ENCODE measurements at regions not wholly inside any gene's neighbourhood (a gene's known extent, or its start where the extent isn't known, plus 50 kb on each side); places are given as distances from the start of the nearest gene placed in this dataset.

DNA sequence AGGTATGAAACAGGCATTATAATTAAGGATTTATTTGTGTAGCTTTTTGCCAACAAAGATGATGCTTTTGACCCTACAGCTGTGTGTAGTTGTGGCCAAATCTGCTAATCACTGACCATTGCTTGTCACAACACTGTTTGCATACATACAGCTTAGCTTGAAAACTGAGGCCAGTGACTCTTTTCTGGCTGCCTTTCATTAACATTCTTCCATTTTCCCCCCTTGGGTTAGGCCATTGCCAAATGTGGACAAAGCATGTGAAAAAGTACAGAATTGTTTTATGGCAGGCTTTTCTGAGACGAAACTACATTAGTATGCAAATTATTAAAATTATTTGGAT is 263.3 kb downstream of the SLC16A7 start:
- no peaks in the 10 kb centered on the region for H3K9me1 ChIP-seq (ENCODE audit: control insufficient read depth, insufficient read depth, low read length)
- no TSS peak for BruUV-seq (replicated peaks)
- CTCF ChIA-PET (ENCODE audit: low intra/inter-chr PET ratio), result no interaction called here
- H3K9me3 ChIP-seq (replicated peaks; ENCODE audit: control insufficient read depth, insufficient read depth, low read depth, low read length), result no peaks in the 10 kb centered on the region
- 0% methylated on average over 1 of the region's 1 CpG for WGBS (ENCODE audit: insufficient coverage, low coverage, missing lambda C conversion rate)
- H3K9ac ChIP-seq (ENCODE audit: insufficient read depth in 1 of 2, low read depth in 2 of 2, low read length in 2 of 2), result no peak overlapping the region
- intact Hi-C loops (cut with micrococcal nuclease), result no loop called here
- FAIRE-seq, result no peak
- no peaks in the 10 kb centered on the region for H3K79me2 ChIP-seq (ENCODE audit: control insufficient read depth, insufficient read depth, low read length)
- in situ Hi-C loops (cut with MboI), result no loop called here
- POLR2A ChIA-PET, result no interaction called here
- DNase-seq (ENCODE audit: extremely low read depth in 1 of 4, low spot score in 3 of 4), result no peak
- ATAC-seq, result no peak
- H3K36me3 ChIP-seq (ENCODE audit: control insufficient read depth, insufficient read depth, low read length), result no peaks in the 10 kb centered on the region
- no peak overlapping the region for H3K4me2 ChIP-seq (ENCODE audit: insufficient read depth, low read length)
- TF ChIP-seq U2AF2 (optimal IDR thresholded peaks at IDR 0.05; ENCODE audit: low read depth, low read length) (no peak), ZNF76 (CRISPR knock-in tag; IDR thresholded peaks at IDR 0.05; ENCODE audit: borderline replicate concordance) (no peak), POLR2G (IDR thresholded peaks at IDR 0.05; ENCODE audit: low read depth, low read length) (no peak), CHAMP1 (IDR thresholded peaks at IDR 0.05) (no peak), CTBP1 (IDR thresholded peaks at IDR 0.05; ENCODE audit: borderline replicate concordance) (no peak), ARID1B (IDR thresholded peaks at IDR 0.05) (no peak), SNRNP70 (optimal IDR thresholded peaks at IDR 0.05; ENCODE audit: low read depth, low read length) (no peak), AFF1 (IDR thresholded peaks at IDR 0.05; ENCODE audit: low read depth in 1 of 2, partially characterized antibody in 2 of 2) (no peak), RNF219 (CRISPR knock-in tag; IDR thresholded peaks at IDR 0.05) (no peak), MAX (CRISPR knock-in tag; IDR thresholded peaks at IDR 0.05) (no peak), PYGO2 (tag; IDR thresholded peaks at IDR 0.05) (no peak)
- TF ChIP-seq, protein P1, sequence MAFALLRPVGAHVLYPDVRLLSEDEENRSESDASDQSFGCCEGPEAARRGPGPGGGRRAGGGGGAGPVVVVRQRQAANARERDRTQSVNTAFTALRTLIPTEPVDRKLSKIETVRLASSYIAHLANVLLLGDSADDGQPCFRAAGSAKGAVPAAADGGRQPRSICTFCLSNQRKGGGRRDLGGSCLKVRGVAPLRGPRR (CRISPR knock-in tag; IDR thresholded peaks at IDR 0.05), result no peak
- H3K27ac ChIP-seq (ENCODE audit: extremely low read depth, low read depth, low read length), result no peak overlapping the region
- no peaks in the 10 kb centered on the region for H3K4me1 ChIP-seq (replicated peaks in 1 of 2; ENCODE audit: control insufficient read depth in 2 of 2, insufficient read depth in 2 of 2, low read length in 2 of 2)
- no peaks in the 10 kb centered on the region for H4K20me1 ChIP-seq (replicated peaks; ENCODE audit: control insufficient read depth, insufficient read depth, low read length)
- no peaks in the 10 kb centered on the region for H3K27me3 ChIP-seq (ENCODE audit: control insufficient read depth in 2 of 2, insufficient read depth in 2 of 2, low read length in 2 of 2)
- H2AFZ ChIP-seq (ENCODE audit: low read depth, low read length), result no peak overlapping the region
- no peak overlapping the region for H3K4me3 ChIP-seq

Measured in K562 (cell line).